HCT116 (cell line): ENCODE measurements at regions not wholly inside any gene's neighbourhood (a gene's known extent, or its start where the extent isn't known, plus 50 kb on each side); places are given as distances from the start of the nearest gene placed in this dataset.

ENCODE experiments used
- ATAC-seq: fragments of 200-7000 bp; cut with Tn5 transposase; 2 replicates; pipeline ENCODE4 v1.9.1; 2020; ENCODE audit warnings: mild to moderate bottlenecking, moderate library complexity
- BruUV-seq: library from RNA; stranded (reverse); fragments of 400-500 nt; replicated peaks from 2 replicates; lab custom pipeline; 2021; lab: Mats Ljungman, UMichigan
- CTCF ChIA-PET: fragments of 300-600 bp; sonication (Branson Sonifier 250); formaldehyde crosslinking; loops from one replicate; lab custom pipeline; 2021; ENCODE audit warnings: antibody characterized with exemption; lab: Charles Lee
- POLR2A ChIA-PET: fragments of 300-600, 350-600 bp; sonication (Branson Sonifier 250); formaldehyde crosslinking; loops from one replicate; lab custom pipeline; 2021; ENCODE audit warnings: antibody characterized with exemption; lab: Charles Lee
- RAD21 ChIA-PET, 2 experiments: fragments of 300-600 bp; sonication (Branson Sonifier 250); formaldehyde crosslinking; loops; one replicate each; lab custom pipeline; 2023; ENCODE audit warnings: low total read pairs in 2 of 2; ENCODE audit not compliant: uncharacterized antibody in 2 of 2, unreplicated experiment in 2 of 2, low non-redundant PET in 1 of 2; lab: Charles Lee
- DNase-seq: peaks from one replicate; pipeline ENCODE4 v3.0.0-alpha.2; 2010; ENCODE audit warnings: low read depth, low spot score
- H2AFZ ChIP-seq: fragments of 200-600 bp; shearing (Covaris generic), sonication (generic); 2 replicates; pipeline ENCODE4 v1.6.1; 2017; ENCODE audit warnings: low read depth, mixed run types, mixed read lengths, antibody characterized with exemption, low read length; ENCODE audit not compliant: poor library complexity, severe bottlenecking
- H3K27ac ChIP-seq: 2 replicates; pipeline ENCODE4 v1.5.1; 2012; ENCODE audit warnings: low read depth, low read length
- H3K27me3 ChIP-seq: fragments of 200-600 bp; sonication (generic); 2 replicates; pipeline ENCODE4 v1.6.1; 2016; ENCODE audit warnings: mixed run types, low read length, mixed read lengths; ENCODE audit not compliant: insufficient read depth
- H3K36me3 ChIP-seq, 2 experiments: fragments of 200-500 bp in 1 of 2; fragments of 200-600 bp in 1 of 2; sonication (Bioruptor generic) in 1 of 2; sonication (generic) in 1 of 2; 2 replicates each; pipeline versions ENCODE4 v1.5.1 to v1.6.1; 2014 to 2016; ENCODE audit warnings: low read length in 2 of 2, inconsistent platforms in 1 of 2, mixed read lengths in 1 of 2, mixed run types in 1 of 2; ENCODE audit not compliant: insufficient read depth in 2 of 2, control insufficient read depth in 1 of 2
- H3K4me1 ChIP-seq, 2 experiments: fragments of 200-600 bp in 1 of 2; sonication (generic) in 1 of 2; 2 replicates each; pipeline versions ENCODE4 v1.5.1 to v1.6.1; 2012 to 2017; ENCODE audit warnings: low read length in 2 of 2, inconsistent platforms in 1 of 2, mild to moderate bottlenecking in 1 of 2, mixed read lengths in 1 of 2, mixed run types in 1 of 2, moderate library complexity in 1 of 2; ENCODE audit not compliant: insufficient read depth in 2 of 2, control insufficient read depth in 1 of 2
- H3K4me2 ChIP-seq: fragments of 200-600 bp; sonication (generic); 2 replicates; pipeline ENCODE4 v1.6.1; 2017; ENCODE audit warnings: mixed run types, low read length, mixed read lengths
- H3K4me3 ChIP-seq, 2 experiments: fragments of 200-600 bp in 1 of 2; sonication (generic) in 1 of 2; replicated peaks in 1 of 2; 2 replicates each; pipeline ENCODE4 v1.5.1; 2011 to 2016; ENCODE audit warnings: low read length in 2 of 2, control low read depth in 1 of 2, low read depth in 1 of 2, mild to moderate bottlenecking in 1 of 2, mixed read lengths in 1 of 2, mixed run types in 1 of 2
- H3K79me2 ChIP-seq: fragments of 200-600 bp; sonication (generic); 2 replicates; pipeline ENCODE4 v1.6.1; 2017; ENCODE audit warnings: mild to moderate bottlenecking, mixed run types, low read length, moderate library complexity, mixed read lengths; ENCODE audit not compliant: insufficient read depth
- H3K9ac ChIP-seq: fragments of 200-600 bp; sonication (generic); 2 replicates; pipeline ENCODE4 v1.6.1; 2016; ENCODE audit warnings: low read length, mixed read lengths
- H3K9me2 ChIP-seq: fragments of 200-600 bp; sonication (generic), shearing (Covaris generic); 2 replicates; pipeline ENCODE4 v1.6.1; 2017; ENCODE audit warnings: mixed run types, mild to moderate bottlenecking, moderate library complexity; ENCODE audit not compliant: insufficient read depth
- H3K9me3 ChIP-seq, 2 experiments: fragments of 200-500 bp in 1 of 2; fragments of 200-600 bp in 1 of 2; sonication (Bioruptor generic) in 1 of 2; sonication (generic) in 1 of 2; 2 replicates each; pipeline ENCODE4 v1.6.1; 2014 to 2017; ENCODE audit warnings: low read length in 2 of 2, mixed read lengths in 2 of 2, inconsistent platforms in 1 of 2, low read depth in 1 of 2, mild to moderate bottlenecking in 1 of 2, mixed run types in 1 of 2, moderate library complexity in 1 of 2; ENCODE audit not compliant: control insufficient read depth in 1 of 2, insufficient read depth in 1 of 2
- H4K20me1 ChIP-seq: fragments of 200-600 bp; sonication (generic), shearing (Covaris generic); 2 replicates; pipeline ENCODE4 v1.6.1; 2017; ENCODE audit warnings: mixed run types, mild to moderate bottlenecking, moderate library complexity; ENCODE audit not compliant: insufficient read depth
- CBX3 ChIP-seq: IDR thresholded peaks from 2 replicates; pipeline ENCODE4 v1.6.1; 2012; ENCODE audit warnings: low read depth
- CEBPB ChIP-seq: IDR thresholded peaks from 2 replicates; pipeline ENCODE4 v1.6.1; 2012; ENCODE audit warnings: low read depth
- CTCF ChIP-seq, 3 experiments: fragments of 200-600 bp in 1 of 3; sonication (generic) in 1 of 3; IDR thresholded peaks in 2 of 3; conservative IDR thresholded peaks in 1 of 3; 2 replicates each; pipeline ENCODE4 v1.5.1; 2012 to 2017; ENCODE audit warnings: low read depth in 2 of 3, low read length in 2 of 3, antibody characterized with exemption in 1 of 3, borderline replicate concordance in 1 of 3, control low read depth in 1 of 3, mild to moderate bottlenecking in 1 of 3, mixed read lengths in 1 of 3, mixed run types in 1 of 3, moderate library complexity in 1 of 3; ENCODE audit not compliant: insufficient read depth in 1 of 3
- EGR1 ChIP-seq: IDR thresholded peaks from 2 replicates; pipeline ENCODE4 v1.6.1; 2012; ENCODE audit warnings: low read depth
- ELF1 ChIP-seq: IDR thresholded peaks from 2 replicates; pipeline ENCODE4 v1.6.1; 2012; ENCODE audit warnings: low read depth, borderline replicate concordance
- EZH2 ChIP-seq: fragments of 200-600 bp; sonication (generic); IDR thresholded peaks from 2 replicates; pipeline ENCODE4 v1.6.1; 2017; ENCODE audit warnings: antibody characterized with exemption, mixed run types
- EZH2phosphoT487 ChIP-seq: fragments of 200-600 bp; IDR thresholded peaks from 2 replicates; pipeline ENCODE4 v1.6.1; 2018; ENCODE audit warnings: antibody characterized with exemption, borderline replicate concordance
- FOSL1 ChIP-seq: IDR thresholded peaks from 2 replicates; pipeline ENCODE4 v1.6.1; 2012; ENCODE audit warnings: low read depth
- JUND ChIP-seq: IDR thresholded peaks from 2 replicates; pipeline ENCODE4 v1.6.1; 2012
- RAD21 ChIP-seq: IDR thresholded peaks from 2 replicates; pipeline ENCODE4 v1.6.1; 2012; ENCODE audit warnings: low read depth, mild to moderate bottlenecking
- REST ChIP-seq: IDR thresholded peaks from 2 replicates; pipeline ENCODE4 v1.6.1; 2012; ENCODE audit warnings: low read depth
- SIN3A ChIP-seq: IDR thresholded peaks from 2 replicates; pipeline ENCODE4 v1.6.1; 2012; ENCODE audit warnings: low read depth
- SRF ChIP-seq: IDR thresholded peaks from 2 replicates; pipeline ENCODE4 v1.6.1; 2012; ENCODE audit warnings: low read depth
- TCF7L2 ChIP-seq: IDR thresholded peaks from 2 replicates; pipeline ENCODE4 v1.7.0; 2011; ENCODE audit warnings: borderline replicate concordance, inconsistent platforms; ENCODE audit not compliant: insufficient read depth, insufficient read length; ENCODE audit errors: extremely low read depth
- YY1 ChIP-seq: IDR thresholded peaks from 2 replicates; pipeline ENCODE4 v1.6.1; 2011; ENCODE audit warnings: low read length, low read depth, moderate library complexity, mild to moderate bottlenecking; ENCODE audit not compliant: insufficient replicate concordance; ENCODE audit errors: extremely low read depth
- ZBTB33 ChIP-seq: IDR thresholded peaks from 2 replicates; pipeline ENCODE4 v1.6.1; 2011; ENCODE audit warnings: mild to moderate bottlenecking, low read length, moderate library complexity; ENCODE audit not compliant: insufficient replicate concordance; ENCODE audit errors: extremely low read depth
- ZFX ChIP-seq: fragments of 450-650 bp; IDR thresholded peaks from 2 replicates; pipeline ENCODE4 v1.6.1; 2017
- ZNF274 ChIP-seq: fragments of 200-500 bp; sonication (Bioruptor generic); IDR thresholded peaks from 2 replicates; pipeline ENCODE4 v1.6.1; 2014; ENCODE audit warnings: mild to moderate bottlenecking, low read depth, low read length, inconsistent platforms
- intact Hi-C: fragments of 100-400 bp; cut with micrococcal nuclease; formaldehyde crosslinking; loops from 2 replicates; pipeline ENCODE4 v1.10.0; 2022

- H3K36me3 ChIP-seq: no peaks in the 10 kb centered on the region
- H2AFZ ChIP-seq: no peak overlapping the region
- H3K9me2 ChIP-seq: no peaks in the 10 kb centered on the region
- intact Hi-C loops: no loop called here
- peaks cover 0 to 6% of the 10 kb centered on the region in 2 experiments; a peak in 1 of 4 replicates for H3K4me1 ChIP-seq
- no peaks in the 10 kb centered on the region for H3K9me3 ChIP-seq
- H3K79me2 ChIP-seq: no peaks in the 10 kb centered on the region
- H3K4me2 ChIP-seq: no peak overlapping the region
- H3K27me3 ChIP-seq: no peaks in the 10 kb centered on the region
- H3K27ac ChIP-seq: no peak overlapping the region
- DNase-seq: peak; percentile 2
- no peak overlapping the region for H3K4me3 ChIP-seq
- no peak overlapping the region for H3K9ac ChIP-seq
- RAD21 ChIA-PET: no interaction called here
- no peak for TF ChIP-seq YY1
- no peak for TF ChIP-seq EZH2
- TF ChIP-seq JUND: no peak
- no peak for TF ChIP-seq RAD21
- TF ChIP-seq ZBTB33: no peak
- no peak for TF ChIP-seq CBX3
- no peak for TF ChIP-seq FOSL1
- TF ChIP-seq TCF7L2: no peak
- no peak for TF ChIP-seq REST
- TF ChIP-seq ZFX: no peak
- TF ChIP-seq EGR1: no peak
- TF ChIP-seq CTCF (IDR thresholded peaks at IDR 0.05 in 2 of 3, conservative IDR thresholded peaks at IDR 0.05 in 1 of 3; ENCODE audit: borderline replicate concordance in 1 of 3, insufficient read depth in 1 of 3, low read depth in 2 of 3, low read length in 2 of 3): no peak
- TF ChIP-seq ZNF274: no peak
- no peak for TF ChIP-seq ELF1
- no peak for TF ChIP-seq SIN3A
- no peak for TF ChIP-seq CEBPB
- no peak for TF ChIP-seq SRF
- no peak for TF ChIP-seq EZH2phosphoT487
- TF ChIP-seq, all 23 proteins: peak for 0
- BruUV-seq: no TSS peak
- ChIA-PET POLR2A (no interaction called here), CTCF (no interaction called here)
- no peaks in the 10 kb centered on the region for H4K20me1 ChIP-seq
- ATAC-seq: no peak
Observed at GRCh38 chrX:22520128-22520828, 247.6 kb downstream of the CBLL2 start.
